Right lobe of liver (tissue), 4 donors: ENCODE measurements at regions not wholly inside any gene's neighbourhood (a gene's known extent, or its start where the extent isn't known, plus 50 kb on each side); places are given as distances from the start of the nearest gene placed in this dataset.

Experiments
- CTCF ChIP-seq, 4 donors: fragments of 200-600 bp in 3 of 4; fragments of 450-650 bp in 1 of 4; IDR thresholded peaks; one replicate each; pipeline versions ENCODE4 v1.5.1 to v1.8.0; 2016 to 2022; ENCODE audit warnings: antibody characterized with exemption in 4 of 4, mild to moderate bottlenecking in 2 of 4
- POLR2A ChIP-seq: fragments of 450-650 bp; IDR thresholded peaks from one replicate; pipeline ENCODE4 v1.6.1; 2017; ENCODE audit warnings: antibody characterized with exemption, mild to moderate bottlenecking
- donor health status: DM: no; HTN: no; CAD: no.
- donor health status: DM: no; HTN: no; CAD: no.
- donor health status: DM: no; HTN: yes; CAD: no.

GRCh38 chr9:22216730-22217172 lies 207.6 kb upstream of the CDKN2B start:
- TF ChIP-seq CTCF (IDR thresholded peaks at IDR 0.05): no peak
- no peak for TF ChIP-seq POLR2A
